Mammary epithelial cell (primary cell): ENCODE measurements at regions not wholly inside any gene's neighbourhood (a gene's known extent, or its start where the extent isn't known, plus 50 kb on each side); places are given as distances from the start of the nearest gene placed in this dataset.

Source experiments
- CTCF ChIP-seq, 2 donors: IDR thresholded peaks in 1 of 2; conservative IDR thresholded peaks in 1 of 2; 2 replicates each; pipeline ENCODE4 v1.5.1; 2011 to 2012; ENCODE audit warnings: inconsistent platforms in 2 of 2, low read length in 2 of 2, mild to moderate bottlenecking in 2 of 2, control low read depth in 1 of 2, low read depth in 1 of 2; ENCODE audit not compliant: insufficient read depth in 1 of 2; ENCODE audit errors: extremely low read depth in 1 of 2
- EZH2 ChIP-seq: IDR thresholded peaks from 2 replicates; pipeline ENCODE4 v1.6.1; 2012; ENCODE audit warnings: low read length, inconsistent platforms, borderline replicate concordance

- TF ChIP-seq CTCF (conservative IDR thresholded peaks at IDR 0.05 in 1 of 2, IDR thresholded peaks at IDR 0.05 in 1 of 2; ENCODE audit: extremely low read depth in 1 of 2, insufficient read depth in 1 of 2, low read depth in 1 of 2, low read length in 2 of 2), result no peak
- TF ChIP-seq EZH2, result no peak
Measured at GRCh38 chr1:218980881-218981280, 192.8 kb upstream of the LYPLAL1 start.
